Neural progenitor cell (in vitro differentiated cells): ENCODE measurements at regions not wholly inside any gene's neighbourhood (a gene's known extent, or its start where the extent isn't known, plus 50 kb on each side); places are given as distances from the start of the nearest gene placed in this dataset.

Experiments
- DNase-seq: peaks from one replicate; pipeline ENCODE4 v3.0.0-alpha.2; 2016; ENCODE audit warnings: low spot score
- H2AFZ ChIP-seq: fragments of 200-600 bp; sonication (generic); replicated peaks from 2 replicates; pipeline ENCODE4 v1.6.1; 2016; ENCODE audit warnings: antibody characterized with exemption
- H3F3A ChIP-seq: fragments of 200-600 bp; sonication (generic); 2 replicates; pipeline ENCODE4 v1.6.1; 2016; ENCODE audit warnings: antibody characterized with exemption, low read depth
- H3K27ac ChIP-seq: fragments of 200-600 bp; sonication (generic); 2 replicates; pipeline ENCODE4 v1.5.1; 2016; ENCODE audit warnings: mild to moderate bottlenecking
- H3K27me3 ChIP-seq: fragments of 200-600 bp; sonication (generic); 2 replicates; pipeline ENCODE4 v1.6.1; 2016; ENCODE audit warnings: mild to moderate bottlenecking, moderate library complexity
- H3K36me3 ChIP-seq: fragments of 200-600 bp; sonication (generic); 2 replicates; pipeline ENCODE4 v1.5.1; 2016
- H3K4me1 ChIP-seq: fragments of 200-600 bp; sonication (generic); 2 replicates; pipeline ENCODE4 v1.6.1; 2016; ENCODE audit warnings: mixed run types
- H3K4me2 ChIP-seq: fragments of 200-600 bp; sonication (generic); 2 replicates; pipeline ENCODE4 v1.6.1; 2016
- H3K4me3 ChIP-seq: fragments of 200-600 bp; sonication (generic); 2 replicates; pipeline ENCODE4 v1.5.1; 2016
- H3K79me2 ChIP-seq: fragments of 200-600 bp; sonication (generic); 2 replicates; pipeline ENCODE4 v1.6.1; 2016; ENCODE audit warnings: low read depth
- H3K9ac ChIP-seq: fragments of 200-600 bp; sonication (generic); 2 replicates; pipeline ENCODE4 v1.6.1; 2016
- H3K9me3 ChIP-seq: fragments of 200-600 bp; sonication (generic); 2 replicates; pipeline ENCODE4 v1.5.1; 2016; ENCODE audit warnings: low read depth
- H4K20me1 ChIP-seq: fragments of 200-600 bp; sonication (generic); 2 replicates; pipeline ENCODE4 v1.6.1; 2016; ENCODE audit warnings: low read depth
- H3K27ac Mint-ChIP-seq: 3 replicates; pipeline ENCODE4 v1.8.0; 2021; ENCODE audit warnings: mixed read lengths
- H3K27me3 Mint-ChIP-seq: 2 replicates; pipeline ENCODE4 v1.8.0; 2022; ENCODE audit warnings: low read depth, mild to moderate bottlenecking, inconsistent platforms, moderate library complexity, mixed read lengths; ENCODE audit not compliant: insufficient read depth
- H3K36me3 Mint-ChIP-seq: 3 replicates; pipeline ENCODE4 v1.8.0; 2021; ENCODE audit warnings: mixed read lengths
- H3K4me1 Mint-ChIP-seq: 3 replicates; pipeline ENCODE4 v1.8.0; 2021; ENCODE audit warnings: mixed read lengths
- H3K4me3 Mint-ChIP-seq: 3 replicates; pipeline ENCODE4 v1.8.0; 2021; ENCODE audit warnings: mild to moderate bottlenecking, moderate library complexity, mixed read lengths
- H3K9me3 Mint-ChIP-seq: 3 replicates; pipeline ENCODE4 v1.8.0; 2020; ENCODE audit warnings: mixed read lengths
- EZH2 ChIP-seq: fragments of 200-600 bp; sonication (generic); IDR thresholded peaks from 2 replicates; pipeline ENCODE4 v1.6.1; 2017; ENCODE audit warnings: antibody characterized with exemption, mild to moderate bottlenecking, moderate library complexity
- EZH2phosphoT487 ChIP-seq: fragments of 200-600 bp; sonication (generic); IDR thresholded peaks from 2 replicates; pipeline ENCODE4 v1.6.1; 2017; ENCODE audit warnings: antibody characterized with exemption
- TF ChIP-seq, protein P1 (sequence below): fragments of 200-600 bp; sonication (generic); IDR thresholded peaks from 2 replicates; pipeline ENCODE4 v1.5.1; 2017; ENCODE audit warnings: antibody characterized with exemption, mild to moderate bottlenecking

DNA sequence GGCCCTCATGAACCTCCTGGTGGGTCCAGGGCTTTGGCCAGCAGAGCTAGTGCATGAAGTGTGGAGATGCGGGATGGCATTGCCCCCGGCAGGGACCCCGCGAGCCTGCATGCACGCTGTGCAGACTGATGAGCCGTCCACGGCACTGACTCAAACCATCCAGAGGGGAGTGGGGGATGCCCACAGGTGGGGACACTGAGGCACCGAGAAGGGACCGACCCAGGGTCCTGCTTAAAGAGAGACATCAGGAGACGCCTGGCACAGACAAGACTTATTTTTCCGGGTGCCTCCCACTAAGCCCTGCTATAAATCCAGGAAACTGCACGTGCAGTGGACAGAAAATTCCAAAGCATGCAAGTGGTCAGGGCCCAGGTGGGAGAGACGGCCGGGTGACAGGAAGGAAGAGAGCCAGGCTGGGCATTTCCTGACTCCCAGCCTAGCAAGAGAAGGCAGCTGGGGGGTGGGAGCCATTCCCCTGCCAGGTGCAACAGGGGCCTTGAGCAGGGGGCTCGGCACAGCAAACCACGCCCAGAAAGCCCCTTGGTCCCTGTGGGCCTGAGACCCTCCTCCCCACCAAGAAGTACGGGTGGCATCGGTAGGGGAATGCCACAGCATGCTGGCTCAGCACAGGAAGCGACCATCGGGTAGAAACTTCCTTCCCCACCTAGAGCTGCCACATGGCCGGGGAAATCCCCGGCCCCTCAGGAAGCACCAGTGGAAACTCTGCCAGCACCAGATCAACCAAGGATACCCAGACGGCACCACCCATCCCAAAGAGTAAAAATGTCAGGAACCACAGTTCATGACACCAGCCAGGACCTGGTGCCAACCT lies 91.5 kb downstream of the FOXL3 start:
- Histone ChIP-seq H2AFZ (no peak overlapping the region), H3K27me3 (peaks cover 22% of the 10 kb centered on the region), H3K9me3 (no peaks in the 10 kb centered on the region), H3K4me2 (no peak overlapping the region), H3K4me1 (peaks cover 11% of the 10 kb centered on the region), H3K27ac (no peak overlapping the region), H3K9ac (no peak overlapping the region), H4K20me1 (no peaks in the 10 kb centered on the region), H3K36me3 (no peaks in the 10 kb centered on the region), H3K4me3 (no peak overlapping the region), H3K79me2 (no peaks in the 10 kb centered on the region), H3F3A (peaks cover 15% of the 10 kb centered on the region)
- no peak for DNase-seq
- Mint-ChIP-seq H3K27me3 (peaks cover 12% of the 10 kb centered on the region), H3K9me3 (peaks cover 24% of the 10 kb centered on the region), H3K4me3 (no peak overlapping the region), H3K4me1 (peaks cover 11% of the 10 kb centered on the region), H3K27ac (no peak overlapping the region), H3K36me3 (no peaks in the 10 kb centered on the region)
- TF ChIP-seq EZH2 (no peak), EZH2phosphoT487 (no peak)
- TF ChIP-seq, protein P1, sequence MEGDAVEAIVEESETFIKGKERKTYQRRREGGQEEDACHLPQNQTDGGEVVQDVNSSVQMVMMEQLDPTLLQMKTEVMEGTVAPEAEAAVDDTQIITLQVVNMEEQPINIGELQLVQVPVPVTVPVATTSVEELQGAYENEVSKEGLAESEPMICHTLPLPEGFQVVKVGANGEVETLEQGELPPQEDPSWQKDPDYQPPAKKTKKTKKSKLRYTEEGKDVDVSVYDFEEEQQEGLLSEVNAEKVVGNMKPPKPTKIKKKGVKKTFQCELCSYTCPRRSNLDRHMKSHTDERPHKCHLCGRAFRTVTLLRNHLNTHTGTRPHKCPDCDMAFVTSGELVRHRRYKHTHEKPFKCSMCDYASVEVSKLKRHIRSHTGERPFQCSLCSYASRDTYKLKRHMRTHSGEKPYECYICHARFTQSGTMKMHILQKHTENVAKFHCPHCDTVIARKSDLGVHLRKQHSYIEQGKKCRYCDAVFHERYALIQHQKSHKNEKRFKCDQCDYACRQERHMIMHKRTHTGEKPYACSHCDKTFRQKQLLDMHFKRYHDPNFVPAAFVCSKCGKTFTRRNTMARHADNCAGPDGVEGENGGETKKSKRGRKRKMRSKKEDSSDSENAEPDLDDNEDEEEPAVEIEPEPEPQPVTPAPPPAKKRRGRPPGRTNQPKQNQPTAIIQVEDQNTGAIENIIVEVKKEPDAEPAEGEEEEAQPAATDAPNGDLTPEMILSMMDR: no peak

DNA sequence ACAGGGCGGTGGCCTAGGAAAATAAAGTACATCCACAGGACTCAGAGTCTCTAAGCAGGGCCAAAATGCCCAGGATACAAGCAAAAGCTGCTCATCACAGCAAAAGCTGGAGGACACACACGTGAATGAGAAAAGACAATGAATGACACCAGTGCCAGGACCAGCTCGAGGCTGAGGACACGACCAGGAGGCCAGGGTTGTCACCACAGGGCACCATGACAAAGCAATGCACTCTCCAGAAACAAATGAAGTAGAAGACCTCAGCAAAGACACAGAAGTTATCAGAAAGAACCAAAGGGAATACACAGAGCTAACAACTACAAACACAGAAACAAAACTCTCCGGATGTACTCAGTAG lies 92.1 kb downstream of the FOXL3 start:
- DNase-seq: no peak
- Histone ChIP-seq H3K9me3 (no peaks in the 10 kb centered on the region), H3F3A (peaks cover 15% of the 10 kb centered on the region), H3K4me3 (no peak overlapping the region), H3K27me3 (peaks cover 22% of the 10 kb centered on the region), H3K36me3 (no peaks in the 10 kb centered on the region), H3K27ac (no peak overlapping the region), H3K4me1 (peaks cover 11% of the 10 kb centered on the region), H3K9ac (no peak overlapping the region), H4K20me1 (no peaks in the 10 kb centered on the region), H2AFZ (no peak overlapping the region), H3K4me2 (no peak overlapping the region), H3K79me2 (no peaks in the 10 kb centered on the region)
- Mint-ChIP-seq H3K9me3 (peaks cover 25% of the 10 kb centered on the region), H3K4me3 (peak overlapping the region; percentile 14), H3K4me1 (peaks cover 10% of the 10 kb centered on the region), H3K27ac (no peak overlapping the region), H3K27me3 (peaks cover 12% of the 10 kb centered on the region), H3K36me3 (no peaks in the 10 kb centered on the region)
- TF ChIP-seq, protein P1: no peak
- TF ChIP-seq EZH2phosphoT487 (no peak), EZH2 (no peak)

DNA sequence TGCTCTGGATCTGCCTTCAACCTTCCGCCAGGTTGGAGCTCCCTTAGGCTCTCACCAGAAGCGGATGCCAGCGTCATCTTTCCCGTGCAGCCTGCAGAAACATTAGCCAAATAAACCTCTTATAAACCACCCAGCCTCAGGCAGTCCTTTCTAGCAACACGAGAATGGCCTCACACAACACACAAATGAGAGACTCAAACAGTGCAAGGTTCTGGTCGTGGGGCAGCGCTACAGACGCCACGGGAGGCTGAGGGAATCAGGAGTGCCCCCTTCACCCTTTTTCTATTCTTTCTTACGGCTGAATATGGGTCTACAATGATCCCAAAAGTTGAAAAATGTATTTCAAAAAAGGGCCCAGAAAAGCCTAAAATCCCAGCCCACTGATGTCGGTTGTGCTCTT lies 96.4 kb downstream of the FOXL3 start:
- no peak overlapping the region for H3K9ac ChIP-seq
- H3K4me1 ChIP-seq: no peaks in the 10 kb centered on the region
- H3K4me2 ChIP-seq: no peak overlapping the region
- no peak for TF ChIP-seq EZH2phosphoT487
- TF ChIP-seq, protein P1: no peak
- no peak for TF ChIP-seq EZH2
- no peak overlapping the region for H3K4me3 ChIP-seq
- no peaks in the 10 kb centered on the region for H3F3A ChIP-seq
- H3K27me3 ChIP-seq: no peaks in the 10 kb centered on the region
- DNase-seq: no peak
- no peak overlapping the region for H3K27ac Mint-ChIP-seq
- H3K9me3 ChIP-seq: no peaks in the 10 kb centered on the region
- peaks cover 6% of the 10 kb centered on the region for H3K27me3 Mint-ChIP-seq
- H2AFZ ChIP-seq: no peak overlapping the region
- no peaks in the 10 kb centered on the region for H3K79me2 ChIP-seq
- no peaks in the 10 kb centered on the region for H3K36me3 ChIP-seq
- H4K20me1 ChIP-seq: no peaks in the 10 kb centered on the region
- no peak overlapping the region for H3K27ac ChIP-seq
- peaks cover 29% of the 10 kb centered on the region for H3K9me3 Mint-ChIP-seq
- H3K4me3 Mint-ChIP-seq: no peak overlapping the region
- H3K36me3 Mint-ChIP-seq: no peaks in the 10 kb centered on the region
- H3K4me1 Mint-ChIP-seq: peaks cover 7% of the 10 kb centered on the region
